ENCODE measurements at regions not wholly inside any gene's neighbourhood (a gene's known extent, or its start where the extent isn't known, plus 50 kb on each side); places are given as distances from the start of the nearest gene placed in this dataset.

DNA sequence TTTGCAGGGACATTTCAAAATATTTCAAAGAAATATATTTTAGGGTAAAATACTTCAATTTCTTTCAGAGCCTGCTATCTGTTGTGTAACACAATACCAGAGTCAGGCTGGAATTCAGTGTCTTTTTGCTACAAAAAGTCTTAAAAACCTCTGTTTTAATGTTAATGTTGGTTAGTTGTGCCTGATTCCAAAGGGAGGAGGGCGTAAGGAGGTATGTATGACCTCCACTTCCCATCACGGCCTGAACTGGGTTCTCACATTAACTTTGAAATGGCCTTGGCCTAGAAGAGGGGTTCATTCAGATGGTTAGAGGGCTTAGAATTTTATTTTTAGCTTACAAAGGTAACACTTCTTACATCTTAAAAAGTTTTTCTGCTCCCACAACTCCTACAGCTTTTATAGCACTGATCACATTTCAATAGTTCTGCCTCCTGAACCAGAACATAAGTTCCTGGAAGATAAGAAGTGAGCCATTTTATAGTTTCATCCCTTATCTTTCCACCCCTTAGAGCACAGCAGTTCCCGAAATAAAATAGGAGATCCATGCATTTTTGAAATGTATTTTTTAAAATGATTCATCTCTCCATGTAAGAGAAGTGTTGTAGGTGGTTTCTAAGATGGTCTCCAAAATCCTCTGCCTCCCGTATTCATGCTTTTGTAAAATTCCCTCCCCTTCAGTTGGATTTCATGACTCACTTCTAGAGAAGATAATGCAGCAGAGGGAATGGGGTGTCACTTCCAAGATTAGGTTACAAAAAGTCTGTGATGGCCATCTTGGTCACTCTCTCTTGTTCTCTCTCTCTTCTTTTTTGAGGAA lies 543.1 kb upstream of the NECTIN3 start:
- no peak for DNase-seq (ENCODE audit: low read depth)

DNA sequence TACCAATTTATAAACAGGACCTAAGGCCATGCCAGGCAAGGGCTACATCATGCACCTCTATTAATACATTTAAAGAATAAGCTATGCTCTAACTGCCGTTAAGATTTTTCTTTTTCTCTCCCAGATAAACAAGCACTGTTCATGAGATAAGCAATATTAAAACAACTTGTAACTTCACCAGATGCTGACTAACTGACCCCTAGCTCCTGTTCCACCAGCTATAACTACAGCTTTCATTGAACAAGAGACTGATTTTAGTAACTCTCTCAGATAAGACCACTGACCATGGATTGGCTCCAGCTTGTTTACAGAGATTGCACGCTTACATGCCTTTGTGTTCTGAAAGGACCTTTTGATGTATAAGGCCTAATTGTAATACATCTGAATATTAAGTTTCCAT lies 540.7 kb upstream of the NECTIN3 start:
- no peak for DNase-seq (ENCODE audit: low read depth)

DNA sequence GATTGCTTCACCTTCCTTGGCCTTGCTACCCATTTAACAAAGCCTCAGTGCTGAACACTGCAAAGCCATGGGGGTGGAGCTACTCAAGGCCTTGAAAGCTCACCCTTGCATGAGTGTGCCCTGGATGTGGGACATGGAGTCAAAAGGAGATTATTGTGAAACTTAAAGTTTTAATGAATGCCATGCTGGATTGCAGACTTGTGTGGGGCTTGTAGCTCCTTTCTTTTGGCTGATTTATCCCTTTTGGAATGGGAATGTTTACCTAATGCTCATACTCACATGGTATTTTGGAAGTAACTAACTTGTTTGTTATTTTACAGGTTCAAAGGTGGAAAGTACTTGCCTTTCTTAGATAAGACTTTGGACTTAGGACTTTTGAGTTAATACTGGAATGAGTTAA lies 538.5 kb upstream of the NECTIN3 start:
- DNase-seq (ENCODE audit: low read depth), result no peak

DNA sequence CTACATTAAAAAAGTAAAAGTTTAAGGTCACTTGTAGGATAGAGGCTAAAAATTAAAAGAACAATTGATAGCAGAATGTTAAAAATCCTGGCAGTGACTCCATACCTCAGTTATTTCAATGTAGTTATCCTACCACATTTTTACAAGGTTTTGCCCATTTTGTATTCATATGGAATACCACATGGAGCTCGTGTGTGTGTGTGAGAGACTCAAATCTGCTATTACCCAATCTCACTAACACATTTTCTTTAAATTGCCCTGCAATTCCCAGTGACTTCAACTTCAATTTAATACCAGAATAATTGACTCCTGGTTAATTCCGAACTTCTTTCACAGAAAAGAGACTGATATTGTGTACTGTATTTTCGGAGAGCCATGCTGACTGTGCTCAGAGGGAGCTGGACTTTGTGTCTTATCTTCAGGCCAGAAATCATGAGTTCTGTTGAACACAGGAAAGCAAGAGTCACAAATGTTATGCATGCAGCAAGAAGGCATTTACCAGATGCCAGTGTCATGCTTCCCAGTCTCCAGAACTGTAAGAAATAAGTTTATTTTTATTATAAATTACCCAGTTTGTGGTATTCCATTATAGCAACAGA lies 529.0 kb upstream of the NECTIN3 start:
- no peak for DNase-seq (ENCODE audit: low read depth)

DNA sequence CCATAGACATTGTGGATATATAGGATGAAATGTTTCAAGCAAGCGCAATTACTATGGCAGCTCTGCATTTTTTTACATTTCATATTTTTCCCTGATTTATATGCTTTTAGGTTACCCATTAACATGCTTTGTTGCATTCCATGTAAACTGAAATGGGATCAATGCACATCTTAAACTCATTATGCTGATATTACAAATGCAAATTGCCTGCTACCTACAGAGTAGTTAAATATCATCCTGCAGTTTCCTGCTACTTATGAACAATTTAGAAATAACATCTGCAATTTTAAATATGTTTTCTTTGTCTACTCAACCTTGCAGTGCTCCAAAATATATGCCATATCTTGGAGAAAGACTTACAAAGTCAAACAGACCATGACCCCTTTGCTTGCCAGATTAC lies 526.9 kb upstream of the NECTIN3 start:
- no peak for DNase-seq (ENCODE audit: low read depth)

DNA sequence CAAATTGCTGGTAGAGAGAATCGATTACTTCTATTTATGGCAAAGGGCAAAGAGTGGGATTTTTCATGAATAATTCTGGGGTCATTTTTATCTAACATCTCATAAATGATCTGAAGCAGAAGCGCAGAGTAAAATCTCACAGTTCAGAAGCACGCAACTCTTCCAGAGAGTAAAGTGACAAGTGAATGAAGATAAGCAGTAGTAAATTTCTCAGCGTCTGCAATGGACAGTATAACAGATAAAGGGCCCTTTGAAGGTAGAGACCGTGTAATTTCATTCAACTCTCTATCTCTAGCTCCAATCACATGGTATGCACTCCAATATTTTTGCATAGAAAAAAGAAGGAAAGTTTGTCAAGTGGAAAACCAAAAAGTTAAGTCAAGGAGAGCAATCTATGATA lies 521.1 kb upstream of the NECTIN3 start:
- no peak for DNase-seq (ENCODE audit: low read depth)

DNA sequence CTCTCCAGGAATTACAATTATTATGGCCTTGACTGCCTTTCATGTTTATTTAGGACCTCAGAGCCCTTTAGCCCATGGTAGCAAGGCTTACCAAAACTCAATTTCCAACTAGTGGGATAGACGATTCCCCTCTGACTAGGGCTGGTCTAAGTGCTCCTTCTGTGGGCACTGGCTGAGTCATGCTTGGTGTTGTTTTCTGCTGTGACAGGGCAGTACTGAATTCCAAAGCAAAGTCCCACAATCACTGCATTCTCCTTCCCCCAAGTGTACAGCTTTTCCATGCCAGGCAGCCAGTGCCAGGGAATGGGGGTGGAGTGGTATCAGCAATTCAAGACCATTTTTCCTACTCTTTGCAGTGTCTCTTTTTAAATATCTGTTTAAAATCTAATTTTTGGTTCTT lies 509.0 kb upstream of the NECTIN3 start:
- peak; percentile 78 for DNase-seq (ENCODE audit: low read depth)

DNA sequence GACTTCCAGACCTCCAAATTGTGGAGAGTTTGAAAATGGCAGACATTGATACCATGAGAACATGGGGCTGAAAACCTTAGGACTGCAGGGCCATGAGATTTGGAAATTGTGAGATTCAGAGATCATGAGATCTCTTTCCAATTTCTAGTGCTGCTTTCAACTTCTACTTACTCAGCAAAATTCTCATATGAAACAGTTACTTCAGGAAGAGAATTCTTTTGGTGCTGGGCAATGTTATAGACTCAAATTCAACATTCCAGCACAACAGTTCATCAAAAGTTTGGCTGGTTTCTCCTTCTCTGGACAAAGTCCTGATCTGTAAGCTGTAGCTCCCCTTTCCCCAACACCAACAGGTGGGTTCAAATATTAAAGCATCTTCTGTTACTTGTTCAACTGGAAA lies 506.9 kb upstream of the NECTIN3 start:
- DNase-seq (ENCODE audit: low read depth), result no peak

DNA sequence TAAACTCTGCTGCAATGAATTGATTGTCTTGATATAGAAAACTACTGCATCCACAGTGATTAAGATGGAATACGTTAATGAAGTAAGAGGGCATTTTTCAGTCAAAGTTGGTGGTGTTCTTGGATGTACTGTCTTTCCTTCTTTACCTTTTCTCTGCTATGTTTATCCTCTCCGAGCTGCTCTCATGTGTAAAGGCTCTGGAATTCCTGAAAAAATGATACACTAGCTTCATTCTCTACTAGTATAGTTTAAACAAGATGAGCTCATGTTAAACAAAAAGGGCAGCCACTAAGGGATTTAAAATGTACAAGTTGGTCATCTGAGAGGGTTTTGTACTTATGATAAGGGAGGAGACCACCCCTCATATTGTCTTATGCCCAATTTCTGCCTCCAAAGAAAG lies 504.6 kb upstream of the NECTIN3 start:
- no peak for DNase-seq (ENCODE audit: low read depth)

DNA sequence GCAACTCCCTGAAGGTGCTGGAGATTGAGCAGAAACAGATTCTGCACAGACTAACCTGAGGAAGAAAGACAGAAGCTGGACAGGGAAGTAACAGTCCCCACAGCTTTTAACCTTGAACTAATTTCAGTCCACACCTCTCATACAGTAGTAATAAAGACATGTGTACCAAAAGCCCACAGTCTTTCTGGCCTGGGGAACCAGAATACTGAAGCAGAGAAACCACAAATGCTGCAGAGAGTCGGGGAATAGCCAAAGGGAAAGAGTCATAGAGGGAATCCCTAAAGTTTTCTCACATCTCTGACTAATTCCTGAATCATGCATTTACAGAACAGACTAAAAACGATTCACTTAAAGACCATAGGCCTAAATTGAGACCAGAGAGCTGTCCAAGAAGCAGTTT lies 503.4 kb upstream of the NECTIN3 start:
- DNase-seq (ENCODE audit: low read depth), result peak; percentile 97

DNA sequence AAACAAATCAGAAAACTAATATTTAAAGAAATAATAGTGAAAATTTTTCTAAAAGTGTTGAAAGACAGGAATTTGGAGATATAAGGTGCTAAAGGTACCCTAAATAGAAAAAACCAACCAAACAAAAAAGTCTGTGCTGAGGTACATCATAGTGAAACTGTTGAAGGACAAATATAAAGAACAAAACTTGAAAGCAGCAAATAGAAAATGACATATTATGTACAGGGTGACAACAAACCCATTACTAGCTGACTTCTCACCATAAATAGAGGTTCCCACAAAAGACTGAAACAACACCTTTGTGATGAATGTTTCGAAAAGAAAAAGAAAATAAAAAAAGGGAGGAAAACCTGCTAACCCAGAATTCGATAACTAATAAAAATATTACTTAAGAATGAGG lies 502.5 kb upstream of the NECTIN3 start:
- DNase-seq (ENCODE audit: low read depth), result no peak

DNA sequence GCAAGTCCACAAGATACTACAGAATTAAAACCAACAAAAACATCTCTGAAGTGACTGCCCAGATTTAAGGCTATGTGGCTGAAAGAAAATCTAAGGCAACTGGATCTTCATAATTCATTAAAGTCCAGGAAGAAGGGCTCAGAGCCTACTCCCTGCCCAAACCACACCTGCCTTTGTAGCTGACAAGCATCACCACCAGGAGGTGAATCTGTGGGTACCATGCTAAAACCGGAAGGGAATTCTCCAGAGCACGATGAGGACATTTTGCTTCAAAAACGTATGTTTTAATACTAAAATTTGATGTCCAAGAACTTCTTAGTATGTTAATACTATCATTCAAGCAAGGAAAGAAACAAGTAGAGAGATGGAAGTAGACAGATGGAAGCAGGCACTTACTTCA lies 495.9 kb upstream of the NECTIN3 start:
- peak; percentile 53 for DNase-seq (ENCODE audit: low read depth)

DNA sequence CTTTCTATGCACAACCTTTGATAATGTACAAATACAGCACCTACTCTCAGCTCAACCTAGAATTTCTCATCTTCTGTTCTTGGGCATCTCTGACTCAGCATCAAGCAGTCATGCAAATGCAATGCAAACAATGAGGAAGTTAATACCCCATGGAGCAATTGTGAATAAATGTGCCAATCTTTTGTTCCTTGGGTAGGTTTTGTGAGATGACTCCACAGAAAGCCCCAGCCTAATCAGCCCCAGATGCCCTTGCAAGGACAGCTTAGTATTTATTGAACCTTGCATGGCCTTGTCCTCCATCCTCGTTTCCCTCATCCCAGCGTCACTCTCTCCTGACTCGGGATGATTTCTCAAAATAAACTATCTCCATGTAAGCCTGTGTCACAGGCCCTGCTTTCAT lies 494.7 kb upstream of the NECTIN3 start:
- DNase-seq (ENCODE audit: low read depth), result peak; percentile 99

DNA sequence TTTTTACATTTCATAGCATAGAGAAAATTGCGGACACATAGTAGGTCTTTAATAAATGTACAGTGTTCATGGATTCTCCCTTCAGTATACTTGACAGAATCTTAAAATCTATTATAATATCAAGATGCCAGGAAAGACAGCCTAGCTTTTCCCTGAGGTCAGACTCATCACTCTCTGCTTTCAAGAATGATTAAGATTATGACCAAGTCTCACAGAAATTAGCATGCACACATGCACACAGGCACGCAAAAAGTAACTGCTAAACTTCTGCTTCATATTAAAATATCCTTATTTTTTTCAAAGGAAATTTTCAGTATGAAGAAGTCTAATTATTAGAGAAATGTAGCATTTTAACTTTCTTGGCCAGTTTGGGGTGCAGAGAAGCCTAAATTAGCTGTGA lies 493.8 kb upstream of the NECTIN3 start:
- DNase-seq (ENCODE audit: low read depth), result peak; percentile 60

DNA sequence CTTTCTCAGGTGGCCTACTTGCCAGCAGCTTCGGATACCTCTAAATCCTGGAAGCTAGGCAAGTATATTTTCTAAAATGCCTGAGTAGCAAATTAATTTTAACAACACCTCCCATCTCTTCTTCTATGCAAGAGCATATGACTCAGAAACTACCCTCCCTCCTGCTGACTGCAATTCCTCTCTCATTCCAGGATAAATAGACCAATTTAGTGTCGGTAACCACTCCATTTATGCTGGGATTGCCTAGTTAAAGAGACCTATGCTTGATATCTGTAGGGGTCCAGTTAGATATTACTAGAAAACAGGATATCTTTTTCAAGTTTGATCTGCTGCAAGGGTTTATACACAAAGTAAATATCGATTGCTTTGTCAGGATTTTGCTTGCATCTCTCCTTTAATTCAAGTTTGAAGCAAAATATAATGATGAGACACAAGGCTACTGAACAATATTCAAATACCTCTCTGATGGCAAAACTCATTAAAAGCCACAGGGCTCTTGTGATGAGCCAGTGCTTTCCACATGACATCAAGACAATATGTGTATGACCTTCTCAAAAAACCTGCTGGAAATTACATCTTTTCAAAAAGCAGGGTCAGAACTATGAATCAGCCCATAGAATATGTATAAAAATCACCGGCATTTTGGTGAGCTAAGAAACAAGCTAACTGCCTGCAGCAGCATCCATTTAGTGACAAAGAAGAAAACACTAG lies 491.6 kb upstream of the NECTIN3 start:
- DNase-seq (ENCODE audit: low read depth), result peak; percentile 75

DNA sequence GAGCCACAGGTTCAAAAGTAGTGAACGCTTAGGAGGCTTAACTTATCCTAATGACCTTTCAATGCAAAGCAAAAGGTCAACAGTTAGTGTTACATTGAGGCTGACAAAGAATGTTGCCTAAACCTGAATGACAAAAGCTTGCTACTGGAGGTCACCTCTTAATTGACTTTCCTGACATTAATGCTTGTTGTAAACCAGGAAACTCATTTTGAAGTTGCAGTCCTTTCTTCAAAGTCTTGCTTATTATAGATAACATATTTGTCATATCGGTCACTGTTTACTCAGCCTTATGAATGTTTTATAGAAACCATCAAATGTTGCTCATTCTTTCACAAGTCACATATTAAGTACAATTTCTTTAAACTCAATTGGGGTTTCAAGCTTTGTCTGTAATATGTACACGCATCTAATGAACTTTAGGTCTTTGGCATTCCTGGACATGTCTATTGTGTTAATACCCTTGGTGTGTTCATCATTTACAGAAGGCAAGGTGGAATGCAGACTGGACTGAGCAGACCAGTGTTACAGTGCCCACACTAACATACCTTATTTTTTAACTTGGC lies 488.2 kb upstream of the NECTIN3 start:
- peak; percentile 50 for DNase-seq (ENCODE audit: low read depth)

DNA sequence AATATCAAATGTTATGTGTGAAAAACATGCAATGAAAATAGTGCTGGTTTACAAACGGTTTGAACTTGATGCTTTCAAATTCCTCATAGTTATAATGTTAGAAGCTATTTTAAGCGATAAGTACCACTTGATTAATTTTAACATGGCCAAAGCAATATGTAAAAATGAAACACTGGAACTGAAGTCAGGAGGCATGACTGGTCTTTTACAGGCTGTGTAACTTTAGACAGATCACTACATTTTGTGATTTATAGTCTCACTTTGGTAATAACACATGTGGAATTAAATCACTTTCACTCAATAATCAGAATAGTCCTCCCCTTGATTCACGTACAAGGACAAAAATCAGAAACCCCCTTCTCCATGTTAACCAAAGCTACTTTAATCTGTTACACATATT lies 482.7 kb upstream of the NECTIN3 start:
- no peak for DNase-seq (ENCODE audit: low read depth)

DNA sequence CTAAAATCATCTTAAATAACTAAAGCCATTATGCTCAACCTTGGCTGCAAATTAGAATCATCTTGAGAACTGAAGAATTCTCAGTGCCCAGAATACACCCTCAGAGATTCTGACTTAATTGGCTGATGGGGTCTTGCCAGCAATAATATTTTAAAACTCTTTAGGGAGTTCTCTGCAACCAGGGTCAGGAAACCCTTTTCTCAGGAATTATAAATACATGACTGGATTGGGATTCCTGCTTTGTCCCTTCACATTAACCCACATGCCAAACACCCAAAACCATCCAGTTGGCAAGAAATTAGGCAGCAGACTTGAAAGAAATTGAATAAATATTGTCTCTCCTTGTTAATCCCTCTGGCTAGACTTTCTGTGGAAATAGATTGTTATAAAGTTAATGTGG lies 482.3 kb upstream of the NECTIN3 start:
- no peak for DNase-seq (ENCODE audit: low read depth)

DNA sequence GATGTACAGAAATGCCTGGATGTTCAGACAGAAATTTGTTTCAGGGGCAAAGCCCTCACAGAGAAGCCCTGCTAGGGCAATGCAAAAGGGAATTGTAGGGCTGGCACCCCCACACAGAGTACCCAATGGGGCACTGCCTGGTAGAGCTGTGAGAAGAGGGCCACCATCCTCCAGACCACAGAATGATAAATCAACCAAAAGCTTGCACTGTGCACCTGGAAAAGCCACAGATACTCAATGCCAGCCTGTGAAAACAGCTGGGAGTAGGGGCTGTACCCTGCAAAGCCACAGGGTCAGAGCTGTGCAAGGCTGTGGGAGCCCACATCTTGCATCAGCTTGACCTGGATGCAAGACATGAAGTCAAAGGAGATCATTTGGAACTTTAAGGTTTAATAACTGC lies 477.9 kb upstream of the NECTIN3 start:
- DNase-seq (ENCODE audit: low read depth), result peak; percentile 35

DNA sequence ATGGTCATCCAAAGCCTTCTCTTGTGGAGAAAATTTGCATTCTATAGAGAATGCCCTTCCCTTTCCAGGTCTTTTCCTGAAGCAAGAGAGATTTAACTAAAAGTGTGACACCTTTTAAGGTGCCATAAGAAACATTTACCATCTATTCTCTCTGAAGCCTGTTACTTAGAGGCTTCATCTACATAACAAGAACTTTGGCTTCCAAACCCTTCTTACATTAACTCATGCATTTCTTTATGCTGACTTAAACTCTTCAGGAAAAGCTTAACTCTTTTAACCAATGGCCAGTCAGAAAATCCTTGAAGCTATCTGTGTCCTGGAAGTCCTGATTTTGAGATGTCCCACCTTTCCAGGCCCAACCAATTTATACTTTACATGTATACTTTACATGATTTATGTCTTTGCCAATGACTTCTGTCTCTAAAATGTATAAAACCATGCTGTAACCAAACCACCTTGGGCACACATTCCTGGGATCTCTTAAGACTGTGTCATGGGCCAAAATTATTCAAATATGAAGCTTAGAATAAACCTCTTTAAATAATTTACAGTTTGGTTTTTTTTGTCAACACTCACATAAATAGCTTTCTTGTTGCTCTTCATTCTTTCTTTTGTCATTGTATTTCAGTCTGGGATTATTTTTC lies 472.6 kb upstream of the NECTIN3 start:
- peak; percentile 91 for DNase-seq (ENCODE audit: low read depth)

DNA sequence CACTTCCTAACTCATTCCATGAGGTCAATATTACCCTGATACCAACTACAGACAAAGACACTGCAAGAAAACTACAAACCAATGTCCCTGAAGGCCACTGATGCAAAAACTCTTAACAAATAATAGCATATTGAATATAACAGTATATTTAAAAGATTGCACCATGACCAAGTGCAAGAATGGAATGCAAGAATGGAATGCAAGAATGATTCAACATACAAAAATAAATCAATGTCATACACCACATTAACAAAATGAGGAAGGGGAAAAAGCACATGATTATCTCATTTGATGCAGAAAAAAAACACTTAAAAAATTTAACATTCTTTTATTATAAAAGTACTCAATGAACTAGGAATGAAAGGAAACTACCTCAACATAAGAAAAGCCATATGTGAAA lies 463.1 kb upstream of the NECTIN3 start:
- DNase-seq (ENCODE audit: low read depth), result peak; percentile 52

DNA sequence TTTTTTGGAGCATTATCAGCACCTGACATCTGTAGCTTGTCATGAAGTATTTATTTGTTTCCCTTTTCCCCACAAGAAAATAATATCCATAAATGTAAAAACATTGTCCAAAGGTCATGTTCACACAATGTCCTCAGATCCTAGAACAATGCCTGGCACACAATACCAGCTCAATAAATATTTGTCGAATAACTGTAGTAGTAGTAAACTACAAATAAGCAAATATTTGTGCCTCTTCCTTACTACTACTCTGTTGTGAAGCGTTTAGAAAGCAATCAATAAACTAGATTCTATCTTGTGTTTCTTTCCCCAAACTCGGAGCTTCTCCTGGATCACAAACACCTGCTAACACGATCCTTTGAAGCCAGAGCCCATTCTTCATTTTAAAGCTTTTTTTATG lies 459.6 kb upstream of the NECTIN3 start:
- DNase-seq (ENCODE audit: low read depth), result no peak

Data from M059J (cell line).